PFSK-1 (cell line): ENCODE measurements at regions not wholly inside any gene's neighbourhood (a gene's known extent, or its start where the extent isn't known, plus 50 kb on each side); places are given as distances from the start of the nearest gene placed in this dataset.

Experiments used
- FOXP2 ChIP-seq: optimal IDR thresholded peaks from 2 replicates; pipeline ENCODE3; 2011; ENCODE audit warnings: borderline replicate concordance, control low read depth, inconsistent platforms; ENCODE audit not compliant: insufficient read depth; ENCODE audit errors: extremely low read length, extremely low read depth
- POLR2AphosphoS5 ChIP-seq: IDR thresholded peaks from 2 replicates; pipeline ENCODE4 v1.6.1; 2012; ENCODE audit warnings: low read depth, mild to moderate bottlenecking, control low read depth, low read length, moderate library complexity
- REST ChIP-seq, 2 experiments: IDR thresholded peaks; 2 replicates each; pipeline versions ENCODE4 v1.6.1 to v1.8.0; 2011 to 2012; ENCODE audit warnings: low read depth in 2 of 2, low read length in 2 of 2, control low read depth in 1 of 2, inconsistent platforms in 1 of 2, mild to moderate bottlenecking in 1 of 2, moderate library complexity in 1 of 2; ENCODE audit not compliant: insufficient read depth in 1 of 2
- SIN3A ChIP-seq: IDR thresholded peaks from 2 replicates; pipeline ENCODE4 v1.6.1; 2012; ENCODE audit warnings: mild to moderate bottlenecking, low read length, moderate library complexity, borderline replicate concordance; ENCODE audit not compliant: insufficient read depth
- TAF1 ChIP-seq: IDR thresholded peaks from 2 replicates; pipeline ENCODE4 v1.6.1; 2012; ENCODE audit warnings: low read length, control low read depth, borderline replicate concordance; ENCODE audit not compliant: insufficient read depth

- TF ChIP-seq REST (IDR thresholded peaks at IDR 0.05; ENCODE audit: insufficient read depth in 1 of 2, low read depth in 2 of 2, low read length in 2 of 2) (no peak), POLR2AphosphoS5 (no peak), SIN3A (no peak), TAF1 (no peak), FOXP2 (no peak)
These were observed 178.0 kb downstream of the UBE2E3 start for GRCh38 chr2:181158427-181158826.
